ENCODE measurements at regions not wholly inside any gene's neighbourhood (a gene's known extent, or its start where the extent isn't known, plus 50 kb on each side); places are given as distances from the start of the nearest gene placed in this dataset.

DNA sequence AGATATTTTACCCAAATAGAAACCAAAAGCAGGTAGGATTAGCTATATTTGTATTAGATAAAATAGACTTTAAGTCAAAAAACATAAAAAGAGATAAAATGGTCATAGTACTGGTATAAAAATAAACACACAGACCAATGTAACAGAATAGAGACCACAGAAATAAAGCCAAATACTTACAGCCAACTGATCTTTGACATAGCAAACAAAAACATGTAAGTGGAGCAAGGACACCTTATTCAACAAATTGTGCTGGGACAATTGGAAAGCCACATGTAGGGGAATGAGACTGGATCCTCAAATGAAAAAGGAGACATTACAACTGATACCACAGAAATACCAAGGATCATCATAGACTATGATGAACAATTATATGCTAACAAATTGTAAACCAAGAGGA, 94.5 kb upstream of the SIRPG start:
- TF ChIP-seq POLR2A (IDR thresholded peaks at IDR 0.05), result no peak
- TF ChIP-seq, protein P1, sequence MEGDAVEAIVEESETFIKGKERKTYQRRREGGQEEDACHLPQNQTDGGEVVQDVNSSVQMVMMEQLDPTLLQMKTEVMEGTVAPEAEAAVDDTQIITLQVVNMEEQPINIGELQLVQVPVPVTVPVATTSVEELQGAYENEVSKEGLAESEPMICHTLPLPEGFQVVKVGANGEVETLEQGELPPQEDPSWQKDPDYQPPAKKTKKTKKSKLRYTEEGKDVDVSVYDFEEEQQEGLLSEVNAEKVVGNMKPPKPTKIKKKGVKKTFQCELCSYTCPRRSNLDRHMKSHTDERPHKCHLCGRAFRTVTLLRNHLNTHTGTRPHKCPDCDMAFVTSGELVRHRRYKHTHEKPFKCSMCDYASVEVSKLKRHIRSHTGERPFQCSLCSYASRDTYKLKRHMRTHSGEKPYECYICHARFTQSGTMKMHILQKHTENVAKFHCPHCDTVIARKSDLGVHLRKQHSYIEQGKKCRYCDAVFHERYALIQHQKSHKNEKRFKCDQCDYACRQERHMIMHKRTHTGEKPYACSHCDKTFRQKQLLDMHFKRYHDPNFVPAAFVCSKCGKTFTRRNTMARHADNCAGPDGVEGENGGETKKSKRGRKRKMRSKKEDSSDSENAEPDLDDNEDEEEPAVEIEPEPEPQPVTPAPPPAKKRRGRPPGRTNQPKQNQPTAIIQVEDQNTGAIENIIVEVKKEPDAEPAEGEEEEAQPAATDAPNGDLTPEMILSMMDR (IDR thresholded peaks at IDR 0.05), result no peak

Data from prostate gland (tissue), 2 donors.